ENCODE measurements at regions not wholly inside any gene's neighbourhood (a gene's known extent, or its start where the extent isn't known, plus 50 kb on each side); places are given as distances from the start of the nearest gene placed in this dataset.

- no peaks in the 10 kb centered on the region for H3K36me3 ChIP-seq
- H3K9me3 ChIP-seq: peaks cover 0 to 3% (median 0%) of the 10 kb centered on the region in 3 donors
- peaks cover 0 to 5% of the 10 kb centered on the region in 2 donors for H3K27me3 ChIP-seq
- H3K4me3 ChIP-seq: no peak overlapping the region
- TF ChIP-seq CTCF (IDR thresholded peaks at IDR 0.05): no peak
- H3K4me1 ChIP-seq: no peaks in the 10 kb centered on the region
- DNase-seq: no peak
- no peak overlapping the region for H3K27ac ChIP-seq
- intact Hi-C loops (cut with DNase I; ENCODE audit: low total_unique reads): no loop called here
These were observed 321.9 kb upstream of the RTL1 start for GRCh38 chr14:101225157-101226152.

GRCh38 chr14:101226265-101226602 is 322.7 kb upstream of the RTL1 start:
- no peak for TF ChIP-seq CTCF (IDR thresholded peaks at IDR 0.05)
- intact Hi-C loops (cut with DNase I; ENCODE audit: low total_unique reads): no loop called here
- H3K27ac ChIP-seq: no peak overlapping the region
- no peaks in the 10 kb centered on the region for H3K36me3 ChIP-seq
- H3K4me3 ChIP-seq: no peak overlapping the region
- H3K27me3 ChIP-seq: peaks cover 0 to 5% of the 10 kb centered on the region in 2 donors
- no peaks in the 10 kb centered on the region for H3K4me1 ChIP-seq
- peaks cover 0 to 3% (median 0%) of the 10 kb centered on the region in 3 donors for H3K9me3 ChIP-seq
- DNase-seq: no peak

GRCh38 chr14:101226603-101227425 is 323.3 kb upstream of the RTL1 start:
- Histone ChIP-seq H3K27me3 (peaks cover 0 to 5% of the 10 kb centered on the region in 2 donors), H3K36me3 (no peaks in the 10 kb centered on the region), H3K9me3 (peaks cover 0 to 1% (median 0%) of the 10 kb centered on the region in 3 donors), H3K27ac (no peak overlapping the region), H3K4me1 (no peaks in the 10 kb centered on the region), H3K4me3 (no peak overlapping the region)
- intact Hi-C loops (cut with DNase I; ENCODE audit: low total_unique reads): no loop called here
- no peak for DNase-seq
- no peak for TF ChIP-seq CTCF (IDR thresholded peaks at IDR 0.05)

GRCh38 chr14:101227611-101228594 is 324.4 kb upstream of the RTL1 start:
- H3K9me3 ChIP-seq: no peaks in the 10 kb centered on the region
- DNase-seq: peak in 1 of 2 donors; percentile 59
- no peaks in the 10 kb centered on the region for H3K4me1 ChIP-seq
- no peak overlapping the region for H3K4me3 ChIP-seq
- no peak overlapping the region for H3K27ac ChIP-seq
- H3K36me3 ChIP-seq: no peaks in the 10 kb centered on the region
- no peak for TF ChIP-seq CTCF (IDR thresholded peaks at IDR 0.05)
- intact Hi-C loops (cut with DNase I; ENCODE audit: low total_unique reads): no loop called here
- H3K27me3 ChIP-seq: peaks cover 0 to 5% of the 10 kb centered on the region in 2 donors

Measured in tibial artery (tissue), 4 donors.